NCI-H345 (cell line): ENCODE measurements at regions not wholly inside any gene's neighbourhood (a gene's known extent, or its start where the extent isn't known, plus 50 kb on each side); places are given as distances from the start of the nearest gene placed in this dataset.

ENCODE experiments used
- DNase-seq: peaks from one replicate; lab custom pipeline; 2025; lab: John Stamatoyannopoulos, UW

DNA sequence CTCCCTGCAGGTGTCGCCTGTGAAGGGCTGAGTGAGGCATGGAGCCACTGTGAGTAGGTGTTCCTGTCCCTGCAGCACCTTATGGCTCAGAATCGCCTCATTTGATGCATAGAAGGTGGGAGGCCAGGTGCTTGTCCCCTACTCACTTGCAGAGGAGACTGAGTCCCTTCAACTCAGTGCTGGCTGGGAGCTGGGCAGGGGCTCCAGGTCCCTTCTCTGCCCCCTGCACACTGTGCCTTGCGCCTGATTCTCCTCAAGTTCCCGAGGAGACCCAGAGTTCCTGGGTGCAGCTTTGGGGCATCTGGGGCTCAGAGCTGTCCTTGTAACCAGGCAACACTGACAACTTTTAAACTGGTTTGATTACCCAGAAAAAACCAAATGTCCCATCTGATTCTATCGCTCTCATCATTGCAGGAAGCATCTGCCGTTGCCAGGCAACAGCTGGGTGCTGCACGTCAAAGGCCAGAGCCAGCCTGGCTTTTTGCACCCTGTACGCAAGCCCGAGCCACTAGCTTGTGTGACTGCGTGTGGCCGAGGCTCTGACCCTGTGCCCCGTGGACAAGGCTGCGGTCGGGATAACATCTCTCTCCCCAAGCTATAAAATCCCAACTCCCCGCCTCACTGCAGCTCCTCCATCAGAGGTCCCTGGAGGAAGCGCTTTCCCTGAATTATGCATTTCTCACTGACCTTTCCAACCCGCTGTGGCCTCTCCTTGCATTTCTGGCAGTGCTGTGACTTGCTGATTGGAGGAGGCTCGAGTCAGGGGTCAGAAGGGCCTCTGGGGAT, 130.8 kb upstream of the HDAC4 start:
- peak; percentile 28 for DNase-seq

DNA sequence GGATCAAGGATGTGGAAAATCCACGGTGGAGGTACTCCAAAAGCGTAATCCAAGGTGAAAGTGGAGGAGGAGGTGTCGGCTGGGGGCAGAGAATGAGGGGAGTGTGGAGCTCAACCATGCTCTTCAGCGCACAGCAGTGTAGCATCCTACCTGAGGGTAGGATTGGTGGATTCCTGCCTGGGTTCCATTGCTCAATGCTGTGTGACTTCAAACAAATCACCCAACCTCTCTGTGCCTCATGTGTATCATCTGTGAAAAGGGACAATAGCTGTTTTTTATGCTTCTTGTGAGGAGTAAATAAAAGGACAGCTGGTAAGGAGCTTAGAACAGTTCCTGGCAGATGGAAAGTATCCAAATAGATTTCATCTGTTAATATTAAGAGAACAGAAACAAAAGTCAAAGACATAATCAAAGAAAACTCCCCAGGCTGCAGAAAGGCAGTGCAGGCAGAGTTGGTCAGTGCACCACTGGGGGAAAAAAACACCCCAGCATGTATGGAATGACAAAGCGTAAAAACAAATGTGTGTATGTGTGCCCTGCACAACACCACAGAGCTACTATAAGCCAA, 130.0 kb upstream of the HDAC4 start:
- DNase-seq: no peak

- DNase-seq: no peak
Measured at GRCh38 chr2:239529313-239530015, 128.6 kb upstream of the HDAC4 start.

DNA sequence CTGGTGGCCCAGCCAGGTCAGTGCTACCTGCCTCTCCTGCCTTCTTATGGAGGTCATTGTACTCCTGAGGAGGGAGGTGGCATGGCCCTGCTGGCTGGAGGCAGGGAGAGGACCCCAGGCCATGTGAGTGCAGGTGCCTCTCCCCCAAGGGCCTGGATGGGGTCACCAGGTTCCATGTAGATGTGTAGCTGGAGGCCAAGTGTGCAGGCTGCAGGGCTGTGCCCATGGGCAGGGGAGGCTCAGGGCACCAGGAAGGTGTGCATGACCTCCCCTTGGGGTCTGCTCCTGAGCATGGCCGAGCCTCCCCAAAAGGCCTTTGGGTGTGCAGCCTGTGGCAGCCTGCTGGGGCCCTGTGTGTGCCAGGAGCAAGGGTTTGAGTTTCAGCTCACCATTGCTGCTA, 128.1 kb upstream of the HDAC4 start:
- DNase-seq: no peak

DNA sequence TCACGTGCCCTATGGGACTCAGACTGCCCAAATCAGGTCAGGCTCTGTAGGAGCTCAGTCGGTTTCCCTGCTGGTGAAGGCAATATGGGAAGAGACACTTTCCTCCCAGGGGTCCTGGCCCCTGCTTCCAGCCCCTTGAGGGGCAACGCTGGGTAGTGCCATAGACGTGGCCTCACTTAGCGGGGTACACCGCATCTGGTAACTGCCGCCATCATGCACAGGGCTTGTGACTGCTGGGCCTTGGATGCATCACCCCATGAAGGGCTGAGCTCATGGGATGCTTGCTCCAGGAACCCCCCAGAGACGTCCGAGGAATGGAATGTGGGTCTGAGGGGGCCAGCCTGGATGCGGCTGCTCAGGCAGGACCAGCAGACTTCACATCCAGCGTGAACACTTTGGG, 127.3 kb upstream of the HDAC4 start:
- DNase-seq: no peak

GRCh38 chr2:239526666-239527415, 126.0 kb upstream of the HDAC4 start:
- DNase-seq: no peak

- DNase-seq: no peak
Measured at GRCh38 chr2:239526038-239526437, 125.2 kb upstream of the HDAC4 start.

- DNase-seq: no peak
Measured at GRCh38 chr2:239523954-239524330, 123.1 kb upstream of the HDAC4 start.

DNA sequence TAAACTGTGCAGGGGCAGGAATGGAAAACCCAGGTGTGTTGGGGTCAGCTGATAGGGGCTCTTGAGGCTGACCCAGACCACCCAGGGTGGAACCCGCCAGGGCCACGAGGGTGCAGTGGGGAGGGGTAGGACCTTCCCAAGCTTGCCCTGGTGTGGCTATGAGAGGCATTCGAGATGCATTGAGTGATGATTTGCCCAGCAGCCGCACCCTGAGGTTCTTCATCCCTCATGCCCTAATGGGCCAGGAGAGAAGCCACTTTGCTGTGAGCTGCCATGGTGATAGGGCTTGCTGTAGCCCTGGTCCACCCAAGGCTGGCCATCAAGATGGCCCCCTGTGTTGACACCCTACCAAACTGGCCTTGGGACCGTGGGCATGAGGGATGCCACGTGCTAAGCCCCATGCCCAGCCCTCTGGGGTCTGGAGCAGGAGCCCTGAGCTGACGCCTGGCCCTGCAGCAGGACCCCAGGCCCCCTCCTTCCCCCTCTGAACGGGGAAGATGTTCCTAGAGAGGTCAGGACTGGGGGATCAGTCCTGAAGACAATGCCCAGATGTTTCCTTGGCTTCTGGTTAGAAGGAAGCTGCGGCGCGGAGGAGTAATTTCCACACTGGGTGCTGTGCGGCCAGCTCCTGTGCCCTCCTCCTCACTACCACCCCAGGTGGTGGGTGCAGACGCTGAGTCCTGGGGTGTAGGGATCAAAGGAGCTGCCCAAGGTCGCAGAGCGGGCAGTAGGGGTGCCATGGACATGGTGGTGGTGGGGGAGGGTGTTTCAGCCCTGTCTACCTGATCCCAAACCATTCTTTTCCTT, 122.5 kb upstream of the HDAC4 start:
- DNase-seq: no peak

DNA sequence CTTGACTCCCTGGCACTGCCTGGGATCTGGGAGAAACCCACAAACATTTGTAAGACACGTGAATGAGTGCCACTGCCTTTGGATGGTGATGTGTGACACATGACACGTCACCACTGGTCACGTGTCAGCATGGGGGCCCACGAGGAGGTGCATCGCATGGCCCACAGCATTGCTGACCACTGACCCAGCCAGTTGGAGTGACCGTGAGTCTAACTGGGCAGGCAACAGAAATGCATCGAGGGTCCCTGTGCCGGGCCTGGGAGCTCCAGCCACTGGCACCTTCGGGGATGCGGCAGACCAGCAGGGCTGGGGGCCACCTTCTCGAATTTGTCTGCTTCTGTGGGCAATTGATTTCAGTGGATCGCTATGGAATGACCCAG, 121.9 kb upstream of the HDAC4 start:
- no peak for DNase-seq

GRCh38 chr2:239522002-239522739, 121.4 kb upstream of the HDAC4 start:
- no peak for DNase-seq

- no peak for DNase-seq
Measured at GRCh38 chr2:239521518-239521815, 120.6 kb upstream of the HDAC4 start.

GRCh38 chr2:239520811-239521517, 120.1 kb upstream of the HDAC4 start:
- DNase-seq: no peak

DNA sequence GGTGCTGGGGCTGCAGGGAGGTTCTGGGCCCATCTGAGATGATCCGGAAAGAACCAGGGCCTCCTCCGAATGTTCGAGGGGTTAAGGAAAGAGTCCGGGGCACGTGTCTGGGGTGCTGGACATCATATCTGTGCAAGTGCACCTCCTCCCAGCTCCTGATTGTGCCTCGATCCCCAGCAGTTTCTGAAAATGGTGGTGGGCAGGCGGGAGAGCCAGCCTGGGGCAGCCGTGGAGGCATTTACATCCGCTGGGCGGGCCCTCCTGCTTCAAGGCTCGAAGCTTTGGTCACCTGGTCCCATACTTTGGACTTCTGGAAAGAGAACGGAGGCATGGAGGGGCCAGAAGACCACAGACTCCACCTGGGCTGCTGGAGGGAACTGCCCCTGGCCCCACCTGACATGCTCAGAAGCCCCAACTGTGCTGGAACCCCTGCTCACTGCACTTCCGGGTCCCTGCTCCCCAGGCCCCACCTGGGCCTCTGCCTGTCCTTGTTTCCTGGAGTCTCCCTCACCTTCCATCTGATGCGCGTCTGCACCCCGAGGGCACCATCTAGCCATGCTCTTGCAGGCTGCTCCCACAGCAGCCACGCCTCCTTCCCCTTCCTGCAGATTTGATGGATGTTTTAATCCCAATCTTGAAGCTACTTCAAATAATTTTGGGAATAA, 119.2 kb upstream of the HDAC4 start:
- DNase-seq: no peak

DNA sequence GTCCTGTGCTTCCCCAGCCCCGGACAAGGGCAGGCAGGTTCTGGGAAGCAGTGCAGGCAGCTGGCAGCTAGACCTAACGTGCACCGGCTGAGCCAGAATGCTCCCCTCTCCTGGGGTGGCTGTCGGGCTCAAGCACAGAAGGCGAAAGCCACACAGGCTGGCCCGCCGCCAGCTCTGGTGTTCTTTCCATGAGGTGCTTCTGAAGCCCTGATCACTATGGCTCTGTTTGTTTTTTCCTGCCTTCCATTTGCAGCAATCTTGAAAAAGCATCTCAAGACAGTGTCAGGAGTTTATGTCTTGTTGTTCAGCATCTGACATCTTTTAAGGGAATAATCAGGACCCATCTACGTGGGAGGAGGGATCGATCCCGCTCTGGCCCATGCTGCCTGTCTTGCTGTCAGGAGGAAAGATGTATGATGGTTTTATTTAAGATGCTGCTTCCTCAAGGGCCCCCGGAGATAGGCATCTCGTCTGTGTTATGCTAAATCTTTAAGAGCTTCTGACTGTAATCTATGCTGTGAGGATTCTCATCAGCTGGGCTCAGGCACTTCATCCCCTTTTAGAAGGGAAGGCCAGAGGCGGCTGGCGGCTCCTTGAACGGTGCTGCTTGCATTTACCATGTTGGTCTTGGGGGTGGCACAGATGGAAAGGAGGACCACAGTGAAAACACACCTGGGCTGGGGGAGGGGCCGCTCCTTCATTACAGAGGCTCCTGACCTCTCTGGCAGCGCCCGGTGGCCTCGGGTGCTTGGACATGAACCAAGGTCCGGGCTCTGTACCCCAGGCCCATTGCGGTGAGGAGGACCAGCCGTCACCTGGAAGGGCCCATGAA, 118.5 kb upstream of the HDAC4 start:
- DNase-seq: peak; percentile 25

GRCh38 chr2:239518286-239519088, 117.7 kb upstream of the HDAC4 start:
- DNase-seq: no peak

GRCh38 chr2:239517686-239518085, 116.9 kb upstream of the HDAC4 start:
- DNase-seq: no peak

- DNase-seq: no peak
Measured at GRCh38 chr2:239516954-239517305, 116.1 kb upstream of the HDAC4 start.
